PC-9 (cell line): ENCODE measurements at regions not wholly inside any gene's neighbourhood (a gene's known extent, or its start where the extent isn't known, plus 50 kb on each side); places are given as distances from the start of the nearest gene placed in this dataset.
A peak's percentile ranks its signal among the peaks of the same experiment; 100 is the strongest.

ENCODE experiments used
- BruUV-seq: library from RNA; stranded (reverse); fragments of 400-500 nt; replicated peaks from 2 replicates; lab custom pipeline; 2021; lab: Mats Ljungman, UMichigan
- CTCF ChIA-PET: fragments of 300-600 bp; sonication (Branson Sonifier 250); formaldehyde crosslinking; loops from one replicate; lab custom pipeline; 2022; ENCODE audit warnings: antibody characterized with exemption; lab: Charles Lee
- POLR2A ChIA-PET: fragments of 300-600 bp; sonication (Branson Sonifier 250); formaldehyde crosslinking; loops from one replicate; lab custom pipeline; 2022; ENCODE audit warnings: antibody characterized with exemption; ENCODE audit not compliant: unreplicated experiment; lab: Charles Lee
- DNase-seq, 2 experiments: peaks; one replicate each; pipeline versions ENCODE4 v3.0.0 to v3.0.0-alpha.2; 2015 to 2022; ENCODE audit warnings: mixed read lengths in 1 of 2
- H2AFZ ChIP-seq: fragments of 200-600 bp; sonication (generic); 2 replicates; pipeline ENCODE4 v1.8.1; 2017; ENCODE audit warnings: antibody characterized with exemption
- H3F3A ChIP-seq: fragments of 200-600 bp; sonication (generic); 2 replicates; pipeline ENCODE4 v1.8.1; 2017; ENCODE audit warnings: antibody characterized with exemption, mild to moderate bottlenecking, low read depth; ENCODE audit not compliant: insufficient read depth
- H3K27ac ChIP-seq: fragments of 200-600 bp; sonication (generic); 2 replicates; pipeline ENCODE4 v1.6.1; 2016; ENCODE audit warnings: mixed run types
- H3K27me3 ChIP-seq: fragments of 200-600 bp; sonication (generic); 2 replicates; pipeline ENCODE4 v1.6.1; 2016; ENCODE audit warnings: low read depth, mixed run types; ENCODE audit not compliant: insufficient read depth
- H3K36me3 ChIP-seq: fragments of 200-600 bp; sonication (generic); 2 replicates; pipeline ENCODE4 v1.6.1; 2016; ENCODE audit warnings: low read depth, mixed run types
- H3K4me1 ChIP-seq: fragments of 200-600 bp; sonication (generic); replicated peaks from 2 replicates; pipeline ENCODE4 v1.6.1; 2016; ENCODE audit warnings: mixed run types; ENCODE audit not compliant: insufficient read depth
- H3K4me2 ChIP-seq: fragments of 200-600 bp; sonication (generic); 2 replicates; pipeline ENCODE4 v1.6.1; 2017; ENCODE audit warnings: mixed run types
- H3K4me3 ChIP-seq: fragments of 200-600 bp; sonication (generic); 2 replicates; pipeline ENCODE4 v1.6.1; 2016; ENCODE audit warnings: mixed run types
- H3K79me2 ChIP-seq: fragments of 200-600 bp; sonication (generic); 2 replicates; pipeline ENCODE4 v1.6.1; 2017; ENCODE audit warnings: low read depth, mixed run types
- H3K9me2 ChIP-seq: fragments of 200-600 bp; sonication (generic); 2 replicates; pipeline ENCODE4 v1.8.1; 2017; ENCODE audit warnings: mild to moderate bottlenecking; ENCODE audit not compliant: insufficient read depth
- H3K9me3 ChIP-seq: fragments of 200-600 bp; sonication (generic); 2 replicates; pipeline ENCODE4 v1.8.1; 2016; ENCODE audit warnings: low read depth; ENCODE audit not compliant: insufficient read depth
- H4K20me1 ChIP-seq: fragments of 200-600 bp; sonication (generic); 2 replicates; pipeline ENCODE4 v1.8.1; 2017; ENCODE audit not compliant: insufficient read depth
- EZH2 ChIP-seq: fragments of 200-600 bp; sonication (generic); IDR thresholded peaks from 2 replicates; pipeline ENCODE4 v1.8.0; 2017; ENCODE audit warnings: antibody characterized with exemption, low read depth
- intact Hi-C: fragments of 100-400 bp; cut with micrococcal nuclease; formaldehyde crosslinking; loops from one replicate; pipeline ENCODE4 v1.10.0; 2022; ENCODE audit not compliant: unreplicated experiment
- TF ChIP-seq, protein P1 (sequence below): fragments of 200-600 bp; sonication (generic); conservative IDR thresholded peaks from 2 replicates; pipeline ENCODE4 v1.6.1; 2017; ENCODE audit warnings: mixed run types, antibody characterized with exemption, mild to moderate bottlenecking, moderate library complexity

DNA sequence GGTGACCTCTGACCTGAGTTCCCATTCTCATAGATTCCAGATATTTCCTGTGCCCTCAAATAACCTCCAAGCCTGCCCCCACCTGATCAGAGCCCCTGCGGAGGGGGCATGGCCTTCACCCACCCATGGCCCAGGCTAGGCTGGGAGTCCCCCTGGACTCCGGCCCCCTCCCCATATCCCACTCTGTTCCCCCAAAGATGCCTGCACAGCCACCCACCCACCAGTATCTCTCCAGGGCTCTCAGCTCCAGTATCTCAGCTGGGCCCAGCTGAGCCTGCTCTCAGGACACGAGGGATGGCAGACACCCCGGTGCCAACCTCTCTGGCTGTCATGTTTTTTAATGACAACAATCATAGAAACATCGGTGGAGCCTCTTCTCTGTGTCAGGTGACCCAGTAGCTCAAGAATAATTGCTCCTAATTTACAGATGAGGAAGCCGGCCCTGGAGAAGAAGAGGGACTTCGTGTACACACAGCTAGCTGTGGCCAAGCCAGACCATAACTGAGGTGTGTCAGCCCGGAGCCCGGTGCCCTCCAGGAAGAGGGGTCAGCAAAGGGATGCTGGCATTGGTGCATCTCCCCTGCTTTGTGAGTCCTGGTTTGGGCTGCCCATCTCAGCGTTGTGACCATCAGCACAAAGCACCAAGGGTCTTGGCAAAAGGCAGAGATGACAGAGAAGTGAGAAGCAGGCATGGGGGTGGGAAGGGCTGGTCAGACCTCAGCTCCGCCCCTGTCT, 84.4 kb downstream of the SDC1 start:
- H3K4me3 ChIP-seq, result no peak overlapping the region
- intact Hi-C loops, result loop anchor here (1.0 kb wide), 1 partner anchor 39 kb away; no protein-coding TSS in a partner anchor
- CTCF ChIA-PET, result interaction anchor here (0.6 to 0.8 kb wide), 3 partner anchors 11 to 1587 kb away, joined by 3 read pairs; no protein-coding TSS in a partner anchor

DNA sequence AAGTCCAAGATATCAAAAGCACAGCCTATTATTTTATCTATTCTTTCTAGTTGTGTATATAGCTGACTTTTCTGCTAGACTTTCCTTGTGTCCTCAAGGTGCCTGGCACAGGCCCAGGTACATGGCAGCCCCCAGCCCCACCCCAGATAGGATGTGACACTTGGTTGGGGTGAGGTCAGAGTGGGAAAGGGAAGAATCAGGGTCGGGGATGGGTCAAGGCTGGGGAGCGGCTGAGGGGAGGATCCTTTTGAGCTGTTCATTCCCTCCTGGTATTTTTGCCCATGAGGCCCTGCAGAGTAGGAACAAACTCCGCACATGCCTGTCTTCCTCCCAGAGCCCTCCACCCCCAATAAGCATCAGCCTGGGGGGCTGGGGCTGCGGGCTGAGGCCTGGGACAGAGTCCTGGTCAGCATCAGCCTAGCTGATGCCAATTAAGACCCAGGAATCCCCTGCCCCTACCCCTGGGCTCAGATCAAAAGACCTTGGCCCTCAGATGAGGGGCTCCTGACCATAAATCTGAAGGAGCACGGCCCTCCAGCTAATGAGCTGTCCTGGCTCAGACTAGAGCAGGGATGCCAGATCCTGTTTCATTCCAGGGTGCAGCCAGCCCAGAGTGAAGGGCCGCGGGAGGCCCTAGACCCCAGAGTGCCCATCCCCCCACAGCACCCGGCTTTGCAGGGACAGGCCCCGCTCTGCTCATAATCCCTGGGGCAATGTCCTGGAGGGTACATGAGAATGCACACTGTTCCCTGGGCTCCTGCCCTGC, 85.3 kb downstream of the SDC1 start:
- H2AFZ ChIP-seq, result no peak overlapping the region
- H3K27ac ChIP-seq, result peak overlapping the region; percentile 7
- no peaks in the 10 kb centered on the region for H3K27me3 ChIP-seq
- no peaks in the 10 kb centered on the region for H3K79me2 ChIP-seq
- no TSS peak for BruUV-seq
- ChIA-PET POLR2A (interaction anchor here (0.6 kb wide), 1 partner anchor 74 kb away, joined by 5 read pairs; no protein-coding TSS in a partner anchor), CTCF (no interaction called here)
- peaks cover 33% of the 10 kb centered on the region for H3F3A ChIP-seq
- no peaks in the 10 kb centered on the region for H3K9me3 ChIP-seq
- TF ChIP-seq, protein P1, sequence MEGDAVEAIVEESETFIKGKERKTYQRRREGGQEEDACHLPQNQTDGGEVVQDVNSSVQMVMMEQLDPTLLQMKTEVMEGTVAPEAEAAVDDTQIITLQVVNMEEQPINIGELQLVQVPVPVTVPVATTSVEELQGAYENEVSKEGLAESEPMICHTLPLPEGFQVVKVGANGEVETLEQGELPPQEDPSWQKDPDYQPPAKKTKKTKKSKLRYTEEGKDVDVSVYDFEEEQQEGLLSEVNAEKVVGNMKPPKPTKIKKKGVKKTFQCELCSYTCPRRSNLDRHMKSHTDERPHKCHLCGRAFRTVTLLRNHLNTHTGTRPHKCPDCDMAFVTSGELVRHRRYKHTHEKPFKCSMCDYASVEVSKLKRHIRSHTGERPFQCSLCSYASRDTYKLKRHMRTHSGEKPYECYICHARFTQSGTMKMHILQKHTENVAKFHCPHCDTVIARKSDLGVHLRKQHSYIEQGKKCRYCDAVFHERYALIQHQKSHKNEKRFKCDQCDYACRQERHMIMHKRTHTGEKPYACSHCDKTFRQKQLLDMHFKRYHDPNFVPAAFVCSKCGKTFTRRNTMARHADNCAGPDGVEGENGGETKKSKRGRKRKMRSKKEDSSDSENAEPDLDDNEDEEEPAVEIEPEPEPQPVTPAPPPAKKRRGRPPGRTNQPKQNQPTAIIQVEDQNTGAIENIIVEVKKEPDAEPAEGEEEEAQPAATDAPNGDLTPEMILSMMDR, result no peak
- TF ChIP-seq EZH2, result no peak
- no peak for DNase-seq
- H3K36me3 ChIP-seq, result no peaks in the 10 kb centered on the region
- no peaks in the 10 kb centered on the region for H3K9me2 ChIP-seq
- peak overlapping the region; percentile 29 for H3K4me2 ChIP-seq
- no peaks in the 10 kb centered on the region for H4K20me1 ChIP-seq
- no peak overlapping the region for H3K4me3 ChIP-seq
- peaks cover 58% of the 10 kb centered on the region for H3K4me1 ChIP-seq
- intact Hi-C loops, result no loop called here

More for the DNA sequence above, 84.4 kb downstream of the SDC1 start:
- Histone ChIP-seq H3K9me2 (no peaks in the 10 kb centered on the region), H3K4me2 (0 out of 2 replicates have a peak overlapping the region, but pooled peaks have one; percentile 6), H3K36me3 (no peaks in the 10 kb centered on the region), H3K9me3 (no peaks in the 10 kb centered on the region), H3K27me3 (no peaks in the 10 kb centered on the region), H3F3A (peaks cover 33% of the 10 kb centered on the region), H3K27ac (peak overlapping the region; percentile 36; the same call in 1 of the 2 replicates), H4K20me1 (no peaks in the 10 kb centered on the region), H3K4me1 (peaks cover 67% of the 10 kb centered on the region), H3K79me2 (no peaks in the 10 kb centered on the region), H2AFZ (no peak overlapping the region)
- DNase-seq, result no peak
- BruUV-seq, result no TSS peak
- POLR2A ChIA-PET, result interaction anchor here (0.6 kb wide), 1 partner anchor 75 kb away, joined by 5 read pairs; no protein-coding TSS in a partner anchor
- no peak for TF ChIP-seq EZH2
- TF ChIP-seq, protein P1, result no peak

DNA sequence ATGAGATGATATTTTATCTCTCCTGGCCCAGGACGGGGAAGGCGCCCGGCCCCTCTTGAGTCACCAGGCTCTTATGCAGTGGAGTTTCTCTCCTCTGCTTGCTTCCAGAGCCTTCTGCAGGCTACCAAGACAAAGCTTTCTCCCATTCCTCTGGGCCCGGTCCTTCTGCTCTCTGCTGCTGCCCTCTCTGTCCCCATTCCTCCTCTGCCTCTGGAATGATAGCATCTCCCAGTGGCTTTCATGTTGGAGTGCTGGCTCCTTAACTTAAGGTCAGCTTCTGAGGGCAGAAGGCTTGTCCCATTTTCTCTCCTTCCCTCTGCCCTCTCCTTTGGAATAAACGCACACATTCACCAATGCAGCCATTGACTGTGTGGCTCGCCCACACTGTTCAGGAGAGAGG, 86.2 kb downstream of the SDC1 start:
- Histone ChIP-seq H4K20me1 (no peaks in the 10 kb centered on the region), H3K4me3 (no peak overlapping the region), H3F3A (peaks cover 24% of the 10 kb centered on the region), H3K27ac (peak overlapping the region; percentile 7; the same call in 1 of the 2 replicates), H3K4me2 (no peak overlapping the region), H3K9me2 (no peaks in the 10 kb centered on the region), H2AFZ (no peak overlapping the region), H3K4me1 (peaks cover 49% of the 10 kb centered on the region), H3K36me3 (no peaks in the 10 kb centered on the region), H3K9me3 (no peaks in the 10 kb centered on the region), H3K79me2 (no peaks in the 10 kb centered on the region), H3K27me3 (no peaks in the 10 kb centered on the region)
- CTCF ChIA-PET, result no interaction called here
- no peak for DNase-seq
- no TSS peak for BruUV-seq
- POLR2A ChIA-PET, result interaction anchor here (0.6 to 0.7 kb wide), 2 partner anchors 29 to 46 kb away, joined by 5 read pairs; no protein-coding TSS in a partner anchor
- TF ChIP-seq, protein P1, result no peak
- TF ChIP-seq EZH2, result no peak
- intact Hi-C loops, result no loop called here
